Prostate gland (tissue), 2 donors: ENCODE measurements at regions not wholly inside any gene's neighbourhood (a gene's known extent, or its start where the extent isn't known, plus 50 kb on each side); places are given as distances from the start of the nearest gene placed in this dataset.

Experiments
- POLR2AphosphoS5 ChIP-seq: sonication (generic); formaldehyde crosslinking; IDR thresholded peaks from one replicate; pipeline ENCODE4 v1.6.1; 2017; ENCODE audit warnings: antibody characterized with exemption
- TF ChIP-seq, protein P1 (sequence below), 4 experiments: fragments of 200-600 bp in 2 of 4; fragments of 450-650 bp in 2 of 4; sonication (generic) in 2 of 4; IDR thresholded peaks; 1 replicate in 3 of 4; 2 replicates in 1 of 4; pipeline ENCODE4 v1.5.1; 2016 to 2019; ENCODE audit warnings: antibody characterized with exemption in 4 of 4, mild to moderate bottlenecking in 2 of 4, moderate library complexity in 2 of 4

- TF ChIP-seq, protein P1, sequence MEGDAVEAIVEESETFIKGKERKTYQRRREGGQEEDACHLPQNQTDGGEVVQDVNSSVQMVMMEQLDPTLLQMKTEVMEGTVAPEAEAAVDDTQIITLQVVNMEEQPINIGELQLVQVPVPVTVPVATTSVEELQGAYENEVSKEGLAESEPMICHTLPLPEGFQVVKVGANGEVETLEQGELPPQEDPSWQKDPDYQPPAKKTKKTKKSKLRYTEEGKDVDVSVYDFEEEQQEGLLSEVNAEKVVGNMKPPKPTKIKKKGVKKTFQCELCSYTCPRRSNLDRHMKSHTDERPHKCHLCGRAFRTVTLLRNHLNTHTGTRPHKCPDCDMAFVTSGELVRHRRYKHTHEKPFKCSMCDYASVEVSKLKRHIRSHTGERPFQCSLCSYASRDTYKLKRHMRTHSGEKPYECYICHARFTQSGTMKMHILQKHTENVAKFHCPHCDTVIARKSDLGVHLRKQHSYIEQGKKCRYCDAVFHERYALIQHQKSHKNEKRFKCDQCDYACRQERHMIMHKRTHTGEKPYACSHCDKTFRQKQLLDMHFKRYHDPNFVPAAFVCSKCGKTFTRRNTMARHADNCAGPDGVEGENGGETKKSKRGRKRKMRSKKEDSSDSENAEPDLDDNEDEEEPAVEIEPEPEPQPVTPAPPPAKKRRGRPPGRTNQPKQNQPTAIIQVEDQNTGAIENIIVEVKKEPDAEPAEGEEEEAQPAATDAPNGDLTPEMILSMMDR (IDR thresholded peaks at IDR 0.05) = no peak
- no peak for TF ChIP-seq POLR2AphosphoS5
These were observed 669.9 kb downstream of the BRD1 start for GRCh38 chr22:49157529-49158339.
